Heart left ventricle (tissue), 16 donors: ENCODE measurements at regions not wholly inside any gene's neighbourhood (a gene's known extent, or its start where the extent isn't known, plus 50 kb on each side); places are given as distances from the start of the nearest gene placed in this dataset.

Experiments
- ATAC-seq, 4 donors: fragments of 200-7000 bp; cut with Tn5 transposase; one replicate each; pipeline ENCODE4 v1.9.1; 2020 to 2022; ENCODE audit warnings: moderate library complexity in 4 of 4, mild to moderate bottlenecking in 3 of 4, moderate number of reproducible peaks in 1 of 4
- DNase-seq, 5 donors: peaks; one replicate each; pipeline ENCODE4 v3.0.0-alpha.2; 2020
- H3K27ac ChIP-seq, 12 donors: fragments of 200-600 bp; sonication (generic) in 4 of 12; one replicate each; pipeline versions ENCODE4 v1.5.0 to v1.8.0; 2016 to 2022; ENCODE audit warnings: mild to moderate bottlenecking in 2 of 12
- H3K27me3 ChIP-seq, 9 donors: fragments of 200-600 bp; sonication (generic) in 2 of 9; one replicate each; pipeline versions ENCODE4 v1.5.1 to v1.8.0; 2016 to 2022; ENCODE audit warnings: mild to moderate bottlenecking in 3 of 9
- H3K36me3 ChIP-seq, 9 donors: fragments of 200-600 bp; sonication (generic) in 2 of 9; one replicate each; pipeline versions ENCODE4 v1.5.0 to v1.8.0; 2018 to 2022; ENCODE audit warnings: mild to moderate bottlenecking in 2 of 9
- H3K4me1 ChIP-seq, 12 donors: fragments of 200-600 bp; sonication (generic) in 4 of 12; one replicate each; pipeline versions ENCODE4 v1.5.0 to v1.8.0; 2016 to 2022; ENCODE audit warnings: mild to moderate bottlenecking in 3 of 12
- H3K4me3 ChIP-seq, 12 donors: fragments of 200-600 bp; sonication (generic) in 4 of 12; one replicate each; pipeline versions ENCODE4 v1.5.0 to v1.8.0; 2017 to 2022; ENCODE audit warnings: mild to moderate bottlenecking in 9 of 12, moderate library complexity in 4 of 12
- H3K9me3 ChIP-seq, 12 donors: fragments of 200-600 bp; sonication (generic) in 4 of 12; one replicate each; pipeline versions ENCODE4 v1.5.0 to v1.8.0; 2016 to 2022; ENCODE audit warnings: mild to moderate bottlenecking in 1 of 12
- CTCF ChIP-seq, 12 donors: fragments of 200-600 bp; sonication (generic) in 4 of 12; IDR thresholded peaks; one replicate each; pipeline versions ENCODE4 v1.5.0 to v1.8.0; 2018 to 2022; ENCODE audit warnings: antibody characterized with exemption in 12 of 12, mild to moderate bottlenecking in 5 of 12
- POLR2A ChIP-seq, 2 donors: fragments of 450-650 bp; IDR thresholded peaks; one replicate each; pipeline ENCODE4 v1.6.1; 2017; ENCODE audit warnings: antibody characterized with exemption in 2 of 2, mild to moderate bottlenecking in 2 of 2, moderate library complexity in 2 of 2
- WGBS, 4 donors: extraction: QIAGEN DNeasy Blood & Tissue Kit in 2 of 4; methylation state at CpG; one replicate each; pipeline versions ENCODE4 v1.1.5 to v1.1.7; 2013 to 2018; 5-methylcytosine and 5-hydroxymethylcytosine counted together
- intact Hi-C, 10 donors: fragments of 100-400 bp; cut with DNase I; formaldehyde crosslinking; loops; one replicate each; pipeline versions ENCODE4 v1.11.1 to v1.14.2; 2022
- donor health status: ischemic (EF 13 %, LVEDD 7.1; RV severe dilation, severe dysfunction).
- donor health status: healthy with polysubstance abuse.
- donor health status: DM: no; HTN: yes; CAD: no.
- donor health status: DM: no; HTN: no; CAD: no.
- donor health status: ischemic (EF 25% LVEDD 6.9; RV normal size, moderate dysfunction).
- donor health status: ischemic (EF 25% LVEDD 5.7; RV mildly dilated, moderate dysfunction).
- donor health status: healthy.
- donor health status: DM: yes; HTN: yes; CAD: no.
- donor health status: ischemic (EF 35%, LVEDD 5.7; RV mildly dilated, moderate dysfunction).
- donor health status: nonischemic (EF 11% LVEDD 7.7; RV severe dilation, severe dysfunction).
- donor health status: DM: yes; HTN: yes; CAD: no.
- donor health status: PGD.
- donor health status: ischemic (EF 29% LVEDD 5.4; RV normal size, mild dysfunction).
- donor health status: nonischemic (EF 23%, LVEDD 6.1; RV moderate dilation, normal function).

- 74 to 93% (median 90%) methylated on average over 2 of the region's 2 CpGs for WGBS, 4 donors
- H3K36me3 ChIP-seq = no peaks in the 10 kb centered on the region
- no peak for TF ChIP-seq CTCF (IDR thresholded peaks at IDR 0.05)
- H3K27ac ChIP-seq = no peak overlapping the region
- H3K27me3 ChIP-seq = no peaks in the 10 kb centered on the region
- DNase-seq (no peak), ATAC-seq (no peak)
- H3K4me1 ChIP-seq = no peaks in the 10 kb centered on the region
- intact Hi-C loops = loop anchor here in 5 of 10 donors (10.0 kb wide), 4 partner anchors 388 to 1768 kb away; no protein-coding TSS in a partner anchor
- no peaks in the 10 kb centered on the region for H3K9me3 ChIP-seq
- no peak overlapping the region for H3K4me3 ChIP-seq
Measured at GRCh38 chr3:20346916-20347315, 160.9 kb upstream of the SGO1 start.

DNA sequence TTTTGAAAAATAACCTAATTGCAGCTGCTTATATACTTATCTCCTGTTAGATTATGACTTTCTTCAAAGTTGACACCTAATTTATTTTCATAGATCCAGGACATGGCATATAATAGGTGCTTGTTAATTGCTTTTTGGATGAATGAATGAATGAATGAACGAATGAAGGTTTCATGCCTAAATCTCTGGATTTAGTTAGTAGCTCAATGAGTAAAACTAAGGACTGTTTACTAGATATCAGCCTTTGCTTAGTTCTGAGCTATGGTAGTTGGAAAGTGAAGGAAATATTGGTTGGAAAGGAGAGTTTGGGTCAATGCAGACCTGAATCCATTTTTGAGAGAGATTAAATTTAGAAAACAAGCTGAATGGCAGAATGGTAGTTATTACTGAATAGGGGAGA is 160.4 kb upstream of the SGO1 start:
- H3K27ac ChIP-seq = no peak overlapping the region
- H3K4me1 ChIP-seq = no peaks in the 10 kb centered on the region
- 56 to 67% (median 62%) methylated on average over 1 of the region's 1 CpG for WGBS, 4 donors
- no peak for TF ChIP-seq POLR2A (IDR thresholded peaks at IDR 0.05)
- no peak for TF ChIP-seq CTCF (IDR thresholded peaks at IDR 0.05)
- no peaks in the 10 kb centered on the region for H3K36me3 ChIP-seq
- intact Hi-C loops = loop anchor here in 5 of 10 donors (10.0 kb wide), 4 partner anchors 388 to 1768 kb away; no protein-coding TSS in a partner anchor
- no peak for DNase-seq
- no peaks in the 10 kb centered on the region for H3K27me3 ChIP-seq
- no peak for ATAC-seq
- no peak overlapping the region for H3K4me3 ChIP-seq
- no peaks in the 10 kb centered on the region for H3K9me3 ChIP-seq

GRCh38 chr3:20344400-20344959 is 158.5 kb upstream of the SGO1 start:
- no peaks in the 10 kb centered on the region for H3K9me3 ChIP-seq
- no peak overlapping the region for H3K27ac ChIP-seq
- no peaks in the 10 kb centered on the region for H3K36me3 ChIP-seq
- intact Hi-C loops = loop anchor here in 8 of 10 donors (5.0 to 10.0 kb wide), 7 partner anchors 390 to 1773 kb away; no protein-coding TSS in a partner anchor
- DNase-seq = no peak
- no peaks in the 10 kb centered on the region for H3K27me3 ChIP-seq
- ATAC-seq = no peak
- TF ChIP-seq POLR2A (IDR thresholded peaks at IDR 0.05) (no peak), CTCF (IDR thresholded peaks at IDR 0.05) (no peak)
- peaks cover 0 to 4% (median 0%) of the 10 kb centered on the region in 12 donors for H3K4me1 ChIP-seq
- H3K4me3 ChIP-seq = no peak overlapping the region

DNA sequence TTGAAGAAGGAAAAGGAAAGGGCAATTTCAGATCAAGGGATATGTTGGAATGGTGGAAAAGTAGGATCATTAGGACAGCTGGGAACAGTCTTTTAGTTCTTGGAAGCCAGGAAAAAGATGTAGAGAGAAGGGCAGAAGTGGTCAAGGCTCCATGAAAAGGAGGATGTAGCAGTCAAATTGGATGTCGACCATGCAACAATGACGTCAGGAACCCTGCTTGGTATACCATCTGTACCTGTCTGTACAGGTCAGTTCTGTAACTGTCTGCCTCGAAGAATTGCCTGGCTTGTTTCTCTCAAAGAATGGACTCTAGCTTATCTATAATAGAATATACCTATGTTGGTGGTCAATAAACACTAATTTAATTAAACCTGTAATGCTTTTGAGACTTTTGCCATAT is 157.8 kb upstream of the SGO1 start:
- Histone ChIP-seq H3K4me3 (no peak overlapping the region), H3K36me3 (no peaks in the 10 kb centered on the region), H3K27ac (no peak overlapping the region), H3K27me3 (no peaks in the 10 kb centered on the region), H3K4me1 (peaks cover 0 to 4% (median 0%) of the 10 kb centered on the region in 12 donors), H3K9me3 (no peaks in the 10 kb centered on the region)
- intact Hi-C loops = loop anchor here in 8 of 10 donors (5.0 to 10.0 kb wide), 7 partner anchors 391 to 1774 kb away; no protein-coding TSS in a partner anchor
- WGBS, 4 donors = 89 to 95% (median 92%) methylated on average over 3 of the region's 3 CpGs
- ATAC-seq = no peak
- DNase-seq = no peak
- TF ChIP-seq CTCF (IDR thresholded peaks at IDR 0.05) (no peak), POLR2A (IDR thresholded peaks at IDR 0.05) (no peak)
